PC-3 (cell line): ENCODE measurements at regions not wholly inside any gene's neighbourhood (a gene's known extent, or its start where the extent isn't known, plus 50 kb on each side); places are given as distances from the start of the nearest gene placed in this dataset.

ENCODE experiments used
- ATAC-seq: fragments of 200-7000 bp; cut with Tn5 transposase; 2 replicates; pipeline ENCODE4 v1.9.1; 2020; ENCODE audit warnings: mild to moderate bottlenecking, moderate library complexity
- BruUV-seq: library from RNA; stranded (reverse); fragments of 400-500 nt; replicated peaks from 2 replicates; lab custom pipeline; 2021; lab: Mats Ljungman, UMichigan
- CTCF ChIA-PET: fragments of 300-600 bp; sonication (Branson Sonifier 250); formaldehyde crosslinking; loops from one replicate; lab custom pipeline; 2022; ENCODE audit warnings: antibody characterized with exemption; lab: Charles Lee
- POLR2A ChIA-PET: fragments of 300-600 bp; sonication (Branson Sonifier 250); formaldehyde crosslinking; loops from one replicate; lab custom pipeline; 2022; ENCODE audit warnings: antibody characterized with exemption; ENCODE audit not compliant: unreplicated experiment; lab: Charles Lee
- DNase-seq: peaks from one replicate; pipeline ENCODE4 v3.0.0-alpha.2; 2015
- H2AFZ ChIP-seq: fragments of 300-600 bp; sonication (generic); 2 replicates; pipeline ENCODE4 v1.6.0; 2016; ENCODE audit warnings: antibody characterized with exemption, low read length
- H3F3A ChIP-seq: fragments of 300-600 bp; sonication (generic); one replicate; pipeline ENCODE4 v1.6.0; 2017; ENCODE audit warnings: antibody characterized with exemption, low read length, control low read depth, mild to moderate bottlenecking; ENCODE audit not compliant: unreplicated experiment
- H3K27ac ChIP-seq: fragments of 300-600 bp; sonication (generic); 2 replicates; pipeline ENCODE4 v1.5.1; 2016; ENCODE audit warnings: mild to moderate bottlenecking, low read length
- H3K27me3 ChIP-seq: fragments of 300-600 bp; sonication (generic); 2 replicates; pipeline ENCODE4 v1.6.1; 2016; ENCODE audit warnings: low read length, mixed read lengths
- H3K36me3 ChIP-seq: fragments of 300-600 bp; sonication (generic); 2 replicates; pipeline ENCODE4 v1.6.1; 2016; ENCODE audit warnings: low read depth, mixed run types, low read length, mixed read lengths
- H3K4me1 ChIP-seq: fragments of 300-600 bp; sonication (generic); 2 replicates; pipeline ENCODE4 v1.5.1; 2016; ENCODE audit warnings: low read length; ENCODE audit not compliant: insufficient read depth
- H3K4me2 ChIP-seq: fragments of 300-600 bp; sonication (generic); 2 replicates; pipeline ENCODE4 v1.6.0; 2016; ENCODE audit warnings: low read length
- H3K4me3 ChIP-seq: fragments of 300-600 bp; sonication (generic); 2 replicates; pipeline ENCODE4 v1.5.1; 2016; ENCODE audit warnings: mild to moderate bottlenecking, low read length, mixed read lengths
- H3K79me2 ChIP-seq: fragments of 300-600 bp; sonication (generic); 2 replicates; pipeline ENCODE4 v1.6.1; 2017; ENCODE audit warnings: low read length, mixed read lengths
- H3K9ac ChIP-seq: fragments of 300-600 bp; sonication (generic); 2 replicates; pipeline ENCODE4 v1.6.0; 2016; ENCODE audit warnings: mild to moderate bottlenecking, low read length
- H3K9me2 ChIP-seq: fragments of 300-600 bp; sonication (generic); replicated peaks from 2 replicates; pipeline ENCODE4 v1.6.1; 2016; ENCODE audit warnings: mixed run types, low read length, mixed read lengths
- H3K9me3 ChIP-seq: fragments of 300-600 bp; sonication (generic); 2 replicates; pipeline ENCODE4 v1.6.1; 2016; ENCODE audit warnings: low read length, mixed read lengths
- H4K20me1 ChIP-seq: fragments of 300-600 bp; sonication (generic); 2 replicates; pipeline ENCODE4 v1.6.1; 2016; ENCODE audit warnings: low read length, mixed read lengths
- EZH2 ChIP-seq: fragments of 300-600 bp; sonication (generic); IDR thresholded peaks from one replicate; pipeline ENCODE4 v1.6.1; 2017; ENCODE audit warnings: antibody characterized with exemption, mild to moderate bottlenecking, low read length; ENCODE audit not compliant: unreplicated experiment
- EZH2phosphoT487 ChIP-seq: fragments of 300-600 bp; sonication (generic); IDR thresholded peaks from 2 replicates; pipeline ENCODE4 v1.6.1; 2018; ENCODE audit warnings: mild to moderate bottlenecking, antibody characterized with exemption, low read length, borderline replicate concordance
- intact Hi-C: fragments of 100-400 bp; cut with micrococcal nuclease; formaldehyde crosslinking; loops from 2 replicates; pipeline ENCODE4 v1.9.0; 2023
- TF ChIP-seq, protein P1 (sequence below): fragments of 300-600 bp; sonication (generic); conservative IDR thresholded peaks from 2 replicates; pipeline ENCODE4 v1.5.1; 2017; ENCODE audit warnings: antibody characterized with exemption, low read depth, mild to moderate bottlenecking, low read length

GRCh38 chr3:135539351-135539750 is 426.2 kb upstream of the PPP2R3A start:
- Histone ChIP-seq H3K27me3 (no peaks in the 10 kb centered on the region), H3K9me3 (no peaks in the 10 kb centered on the region), H3K36me3 (no peaks in the 10 kb centered on the region), H3K4me1 (no peaks in the 10 kb centered on the region), H3K27ac (no peak overlapping the region), H4K20me1 (no peaks in the 10 kb centered on the region), H2AFZ (no peak overlapping the region), H3K79me2 (no peaks in the 10 kb centered on the region), H3K4me2 (no peak overlapping the region), H3K9me2 (no peaks in the 10 kb centered on the region), H3K9ac (no peak overlapping the region), H3K4me3 (no peak overlapping the region), H3F3A (no peaks in the 10 kb centered on the region)
- intact Hi-C loops: no loop called here
- BruUV-seq: no TSS peak
- CTCF ChIA-PET: no interaction called here
- POLR2A ChIA-PET: no interaction called here
- DNase-seq (no peak), ATAC-seq (no peak)
- TF ChIP-seq EZH2phosphoT487 (no peak), EZH2 (no peak)
- TF ChIP-seq, protein P1, sequence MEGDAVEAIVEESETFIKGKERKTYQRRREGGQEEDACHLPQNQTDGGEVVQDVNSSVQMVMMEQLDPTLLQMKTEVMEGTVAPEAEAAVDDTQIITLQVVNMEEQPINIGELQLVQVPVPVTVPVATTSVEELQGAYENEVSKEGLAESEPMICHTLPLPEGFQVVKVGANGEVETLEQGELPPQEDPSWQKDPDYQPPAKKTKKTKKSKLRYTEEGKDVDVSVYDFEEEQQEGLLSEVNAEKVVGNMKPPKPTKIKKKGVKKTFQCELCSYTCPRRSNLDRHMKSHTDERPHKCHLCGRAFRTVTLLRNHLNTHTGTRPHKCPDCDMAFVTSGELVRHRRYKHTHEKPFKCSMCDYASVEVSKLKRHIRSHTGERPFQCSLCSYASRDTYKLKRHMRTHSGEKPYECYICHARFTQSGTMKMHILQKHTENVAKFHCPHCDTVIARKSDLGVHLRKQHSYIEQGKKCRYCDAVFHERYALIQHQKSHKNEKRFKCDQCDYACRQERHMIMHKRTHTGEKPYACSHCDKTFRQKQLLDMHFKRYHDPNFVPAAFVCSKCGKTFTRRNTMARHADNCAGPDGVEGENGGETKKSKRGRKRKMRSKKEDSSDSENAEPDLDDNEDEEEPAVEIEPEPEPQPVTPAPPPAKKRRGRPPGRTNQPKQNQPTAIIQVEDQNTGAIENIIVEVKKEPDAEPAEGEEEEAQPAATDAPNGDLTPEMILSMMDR: no peak

- Histone ChIP-seq H3K9ac (no peak overlapping the region), H3K4me1 (no peaks in the 10 kb centered on the region), H3K9me3 (no peaks in the 10 kb centered on the region), H3F3A (no peaks in the 10 kb centered on the region), H3K79me2 (no peaks in the 10 kb centered on the region), H4K20me1 (no peaks in the 10 kb centered on the region), H3K27me3 (no peaks in the 10 kb centered on the region), H3K36me3 (no peaks in the 10 kb centered on the region), H3K4me2 (no peak overlapping the region), H3K27ac (no peak overlapping the region), H3K9me2 (no peaks in the 10 kb centered on the region), H2AFZ (no peak overlapping the region), H3K4me3 (no peak overlapping the region)
- CTCF ChIA-PET: no interaction called here
- no peak for TF ChIP-seq EZH2
- TF ChIP-seq, protein P1: no peak
- TF ChIP-seq EZH2phosphoT487: no peak
- no TSS peak for BruUV-seq
- DNase-seq (no peak), ATAC-seq (no peak)
- intact Hi-C loops: no loop called here
- POLR2A ChIA-PET: no interaction called here
These were observed 425.7 kb upstream of the PPP2R3A start for GRCh38 chr3:135539854-135540253.

DNA sequence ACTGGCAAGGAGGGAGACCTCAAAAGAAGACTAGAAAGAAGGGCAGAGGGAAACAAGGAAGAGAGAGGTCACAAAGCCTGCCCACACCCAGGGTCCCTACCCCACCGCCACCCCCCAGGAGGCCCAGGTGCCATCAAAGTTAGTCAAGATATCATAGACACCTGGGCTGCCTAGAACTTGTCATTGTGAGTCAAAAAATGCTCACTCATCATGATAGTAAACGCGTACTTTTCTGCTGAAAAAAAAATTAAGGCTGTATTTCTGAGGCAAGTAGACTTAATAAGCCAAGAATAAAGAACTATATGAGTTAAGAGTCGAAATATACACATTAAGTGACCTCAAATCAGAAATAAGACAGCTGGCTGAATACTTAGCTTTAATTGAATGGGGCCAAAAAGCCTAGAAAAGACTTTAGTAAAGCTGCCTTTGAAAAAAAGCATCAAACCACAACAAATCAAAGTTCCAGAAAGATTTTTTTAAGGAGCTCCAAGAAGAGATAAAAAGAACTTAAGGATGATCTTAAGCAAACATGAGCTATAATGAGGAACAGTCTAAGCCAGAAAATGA is 415.5 kb upstream of the PPP2R3A start:
- no peaks in the 10 kb centered on the region for H3F3A ChIP-seq
- H3K36me3 ChIP-seq: no peaks in the 10 kb centered on the region
- no peaks in the 10 kb centered on the region for H3K79me2 ChIP-seq
- POLR2A ChIA-PET: no interaction called here
- no TSS peak for BruUV-seq
- H4K20me1 ChIP-seq: no peaks in the 10 kb centered on the region
- no peak for TF ChIP-seq EZH2
- TF ChIP-seq, protein P1: no peak
- no peak for TF ChIP-seq EZH2phosphoT487
- no peaks in the 10 kb centered on the region for H3K4me1 ChIP-seq
- CTCF ChIA-PET: no interaction called here
- intact Hi-C loops: no loop called here
- H3K9ac ChIP-seq: no peak overlapping the region
- no peak overlapping the region for H3K4me3 ChIP-seq
- no peak overlapping the region for H3K27ac ChIP-seq
- no peaks in the 10 kb centered on the region for H3K9me3 ChIP-seq
- no peak for ATAC-seq
- H3K9me2 ChIP-seq: no peaks in the 10 kb centered on the region
- no peaks in the 10 kb centered on the region for H3K27me3 ChIP-seq
- no peak overlapping the region for H3K4me2 ChIP-seq
- no peak for DNase-seq
- H2AFZ ChIP-seq: no peak overlapping the region
